GM19043 (cell line): ENCODE measurements at regions not wholly inside any gene's neighbourhood (a gene's known extent, or its start where the extent isn't known, plus 50 kb on each side); places are given as distances from the start of the nearest gene placed in this dataset.
"Not testable (repeated sequence)": the region's sequence is repeated elsewhere in the genome, so short reads cannot be mapped to it uniquely, and the experiment has no call there.

Source experiments
- ATAC-seq: cut with Tn5 transposase; IDR thresholded peaks from one replicate; pipeline ENCODE4 v1.9.1; 2021; ENCODE audit warnings: low read depth; ENCODE audit not compliant: unreplicated experiment

- ATAC-seq: peak; percentile 57
Measured at GRCh38 chr1:187985897-187986654, 1157.3 kb downstream of the PLA2G4A start.

GRCh38 chr1:187987236-187987776 lies 1158.6 kb downstream of the PLA2G4A start:
- no peak for ATAC-seq

- no peak for ATAC-seq
Measured at GRCh38 chr1:187991944-187992343, 1163.2 kb downstream of the PLA2G4A start.

GRCh38 chr1:187996780-187997179 lies 1168.0 kb downstream of the PLA2G4A start:
- ATAC-seq: no peak

- ATAC-seq: no peak
Measured at GRCh38 chr1:187999973-188000372, 1171.2 kb downstream of the PLA2G4A start.

GRCh38 chr1:188003687-188004086 lies 1174.9 kb downstream of the PLA2G4A start:
- ATAC-seq: not testable (repeated sequence)

- ATAC-seq: no peak
Measured at GRCh38 chr1:188004849-188005248, 1176.1 kb downstream of the PLA2G4A start.

GRCh38 chr1:188006354-188006753 lies 1177.6 kb downstream of the PLA2G4A start:
- no peak for ATAC-seq

- not testable (repeated sequence) for ATAC-seq
Measured at GRCh38 chr1:188013222-188013849, 1184.6 kb downstream of the PLA2G4A start.

GRCh38 chr1:188017921-188018320 lies 1189.2 kb downstream of the PLA2G4A start:
- ATAC-seq: no peak

GRCh38 chr1:188022661-188023060 lies 1193.9 kb downstream of the PLA2G4A start:
- no peak for ATAC-seq

GRCh38 chr1:188023206-188023605 lies 1194.5 kb downstream of the PLA2G4A start:
- ATAC-seq: no peak

GRCh38 chr1:188027613-188028012 lies 1198.9 kb downstream of the PLA2G4A start:
- ATAC-seq: no peak

- ATAC-seq: not testable (repeated sequence)
Measured at GRCh38 chr1:188037572-188037971, 1208.8 kb downstream of the PLA2G4A start.

GRCh38 chr1:188043536-188044245 lies 1214.9 kb downstream of the PLA2G4A start:
- no peak for ATAC-seq

- ATAC-seq: no peak
Measured at GRCh38 chr1:188050250-188050649, 1221.5 kb downstream of the PLA2G4A start.

- ATAC-seq: no peak
Measured at GRCh38 chr1:188056011-188056410, 1227.3 kb downstream of the PLA2G4A start.

GRCh38 chr1:188058801-188059200 lies 1230.1 kb downstream of the PLA2G4A start:
- no peak for ATAC-seq

- no peak for ATAC-seq
Measured at GRCh38 chr1:188061881-188062280, 1233.1 kb downstream of the PLA2G4A start.

GRCh38 chr1:188062456-188062855 lies 1233.7 kb downstream of the PLA2G4A start:
- ATAC-seq: no peak

- ATAC-seq: no peak
Measured at GRCh38 chr1:188065917-188066316, 1237.2 kb downstream of the PLA2G4A start.
